GM12891 (cell line): ENCODE measurements at regions not wholly inside any gene's neighbourhood (a gene's known extent, or its start where the extent isn't known, plus 50 kb on each side); places are given as distances from the start of the nearest gene placed in this dataset.

Source experiments
- POLR2A ChIP-seq: IDR thresholded peaks from 2 replicates; pipeline ENCODE4 v1.6.1; 2011; ENCODE audit warnings: low read depth, low read length, control low read depth
- POLR2AphosphoS5 ChIP-seq: IDR thresholded peaks from 2 replicates; pipeline ENCODE4 v1.6.1; 2011; ENCODE audit warnings: low read depth, low read length, control low read depth
- POU2F2 ChIP-seq: IDR thresholded peaks from 2 replicates; pipeline ENCODE4 v1.6.1; 2011; ENCODE audit warnings: low read depth, mild to moderate bottlenecking, control low read depth, low read length, moderate library complexity
- TAF1 ChIP-seq: IDR thresholded peaks from 2 replicates; pipeline ENCODE4 v1.6.1; 2011; ENCODE audit warnings: low read depth, low read length, control low read depth

GRCh38 chrX:10104958-10105658 is 51.7 kb upstream of the CLCN4 start:
- TF ChIP-seq POLR2A (no peak), POLR2AphosphoS5 (no peak), POU2F2 (no peak), TAF1 (no peak)
